Astrocyte (in vitro differentiated cells and primary cell): ENCODE measurements at regions not wholly inside any gene's neighbourhood (a gene's known extent, or its start where the extent isn't known, plus 50 kb on each side); places are given as distances from the start of the nearest gene placed in this dataset.

Experiments used
- DNase-seq: peaks from one replicate; pipeline ENCODE4 v3.0.0-alpha.2; 2010; ENCODE audit warnings: low read depth
- FAIRE-seq: peaks from 2 replicates; lab custom pipeline; 2011; peaks lifted over from hg19 to GRCh38; lab: Jason Lieb, UNC
- H2AFZ ChIP-seq: 2 replicates; pipeline ENCODE4 v1.6.0; 2012; ENCODE audit warnings: low read depth, low read length, inconsistent platforms
- H3K27ac ChIP-seq: 2 replicates; pipeline ENCODE4 v1.5.1; 2011; ENCODE audit warnings: low read depth, low read length, inconsistent platforms
- H3K27me3 ChIP-seq: 2 replicates; pipeline ENCODE4 v1.6.0; 2011; ENCODE audit warnings: low read length, inconsistent platforms; ENCODE audit not compliant: insufficient read depth
- H3K36me3 ChIP-seq: 2 replicates; pipeline ENCODE4 v1.5.1; 2011; ENCODE audit warnings: low read length, inconsistent platforms; ENCODE audit not compliant: insufficient read depth
- H3K4me1 ChIP-seq: 2 replicates; pipeline ENCODE4 v1.5.1; 2011; ENCODE audit warnings: low read length, inconsistent platforms; ENCODE audit not compliant: insufficient read depth
- H3K4me2 ChIP-seq: 2 replicates; pipeline ENCODE4 v1.6.0; 2012; ENCODE audit warnings: low read length, inconsistent platforms
- H3K4me3 ChIP-seq: 2 replicates; pipeline ENCODE4 v1.5.1; 2011; ENCODE audit warnings: low read depth, mild to moderate bottlenecking, low read length, inconsistent platforms; ENCODE audit not compliant: insufficient read depth
- H3K79me2 ChIP-seq: 2 replicates; pipeline ENCODE4 v1.6.0; 2012; ENCODE audit warnings: mild to moderate bottlenecking, low read length, inconsistent platforms; ENCODE audit not compliant: insufficient read depth
- H3K9ac ChIP-seq: 2 replicates; pipeline ENCODE4 v1.6.0; 2012; ENCODE audit warnings: mild to moderate bottlenecking, low read length, inconsistent platforms
- H3K9me3 ChIP-seq: 2 replicates; pipeline ENCODE4 v1.5.1; 2012; ENCODE audit warnings: low read depth, mild to moderate bottlenecking, low read length, inconsistent platforms; ENCODE audit not compliant: insufficient read depth
- H4K20me1 ChIP-seq: 2 replicates; pipeline ENCODE4 v1.6.0; 2012; ENCODE audit warnings: low read length, inconsistent platforms; ENCODE audit not compliant: insufficient read depth
- H3K27ac Mint-ChIP-seq: one replicate; pipeline ENCODE4 v1.8.0; 2021; ENCODE audit warnings: mild to moderate bottlenecking, mixed read lengths; ENCODE audit not compliant: unreplicated experiment
- H3K27me3 Mint-ChIP-seq: one replicate; pipeline ENCODE4 v1.8.0; 2021; ENCODE audit warnings: low read depth, mixed read lengths; ENCODE audit not compliant: unreplicated experiment
- H3K36me3 Mint-ChIP-seq: one replicate; pipeline ENCODE4 v1.8.0; 2021; ENCODE audit warnings: low read depth, mixed read lengths; ENCODE audit not compliant: unreplicated experiment
- H3K4me1 Mint-ChIP-seq: one replicate; pipeline ENCODE4 v1.8.0; 2021; ENCODE audit warnings: low read depth, mixed read lengths; ENCODE audit not compliant: unreplicated experiment
- H3K4me3 Mint-ChIP-seq: one replicate; pipeline ENCODE4 v1.8.0; 2021; ENCODE audit warnings: mild to moderate bottlenecking, moderate library complexity, mixed read lengths; ENCODE audit not compliant: unreplicated experiment
- H3K9me3 Mint-ChIP-seq: one replicate; pipeline ENCODE4 v1.8.0; 2021; ENCODE audit warnings: mild to moderate bottlenecking, mixed read lengths; ENCODE audit not compliant: unreplicated experiment
- CTCF ChIP-seq: IDR thresholded peaks from 2 replicates; pipeline ENCODE4 v1.5.1; 2011; ENCODE audit warnings: low read depth, mild to moderate bottlenecking, inconsistent platforms, low read length, moderate library complexity; ENCODE audit not compliant: insufficient read depth
- EZH2 ChIP-seq: IDR thresholded peaks from 2 replicates; pipeline ENCODE4 v1.6.1; 2012; ENCODE audit warnings: mild to moderate bottlenecking, low read length, inconsistent platforms; ENCODE audit not compliant: insufficient read depth

- Histone ChIP-seq H3K9me3 (no peaks in the 10 kb centered on the region), H3K9ac (no peak overlapping the region), H3K27me3 (no peaks in the 10 kb centered on the region), H3K27ac (no peak overlapping the region), H3K36me3 (no peaks in the 10 kb centered on the region), H3K4me3 (no peak overlapping the region), H3K4me2 (no peak overlapping the region), H4K20me1 (no peaks in the 10 kb centered on the region), H3K79me2 (no peaks in the 10 kb centered on the region), H3K4me1 (no peaks in the 10 kb centered on the region), H2AFZ (no peak overlapping the region)
- FAIRE-seq, result no peak
- Mint-ChIP-seq H3K4me3 (no peak overlapping the region), H3K27me3 (no peaks in the 10 kb centered on the region), H3K4me1 (no peaks in the 10 kb centered on the region), H3K27ac (no peak overlapping the region), H3K36me3 (no peaks in the 10 kb centered on the region), H3K9me3 (no peaks in the 10 kb centered on the region)
- DNase-seq, result no peak
- TF ChIP-seq CTCF (no peak), EZH2 (no peak)
These were observed 640.2 kb upstream of the CXADR start for GRCh38 chr21:16872616-16873015.

GRCh38 chr21:16873176-16873575, 639.7 kb upstream of the CXADR start:
- no peaks in the 10 kb centered on the region for H3K27me3 Mint-ChIP-seq
- H3K9me3 Mint-ChIP-seq, result no peaks in the 10 kb centered on the region
- H3K4me3 ChIP-seq, result no peak overlapping the region
- H3K79me2 ChIP-seq, result no peaks in the 10 kb centered on the region
- FAIRE-seq (no peak), DNase-seq (no peak)
- no peaks in the 10 kb centered on the region for H3K4me1 Mint-ChIP-seq
- no peak overlapping the region for H3K4me3 Mint-ChIP-seq
- H3K4me1 ChIP-seq, result no peaks in the 10 kb centered on the region
- H3K27ac Mint-ChIP-seq, result no peak overlapping the region
- no peak overlapping the region for H3K4me2 ChIP-seq
- no peak overlapping the region for H3K9ac ChIP-seq
- TF ChIP-seq CTCF (no peak), EZH2 (no peak)
- H3K27me3 ChIP-seq, result no peaks in the 10 kb centered on the region
- no peak overlapping the region for H2AFZ ChIP-seq
- H4K20me1 ChIP-seq, result no peaks in the 10 kb centered on the region
- H3K27ac ChIP-seq, result no peak overlapping the region
- no peaks in the 10 kb centered on the region for H3K36me3 ChIP-seq
- no peaks in the 10 kb centered on the region for H3K9me3 ChIP-seq
- H3K36me3 Mint-ChIP-seq, result no peaks in the 10 kb centered on the region

- no peak overlapping the region for H2AFZ ChIP-seq
- no peak overlapping the region for H3K9ac ChIP-seq
- H3K27ac ChIP-seq, result no peak overlapping the region
- H3K4me3 ChIP-seq, result no peak overlapping the region
- no peaks in the 10 kb centered on the region for H3K9me3 ChIP-seq
- Mint-ChIP-seq H3K27ac (no peak overlapping the region), H3K9me3 (no peaks in the 10 kb centered on the region), H3K27me3 (no peaks in the 10 kb centered on the region), H3K36me3 (no peaks in the 10 kb centered on the region), H3K4me1 (no peaks in the 10 kb centered on the region), H3K4me3 (no peak overlapping the region)
- no peaks in the 10 kb centered on the region for H4K20me1 ChIP-seq
- TF ChIP-seq CTCF (no peak), EZH2 (no peak)
- FAIRE-seq (no peak), DNase-seq (no peak)
- no peaks in the 10 kb centered on the region for H3K27me3 ChIP-seq
- H3K4me1 ChIP-seq, result no peaks in the 10 kb centered on the region
- no peaks in the 10 kb centered on the region for H3K36me3 ChIP-seq
- H3K4me2 ChIP-seq, result no peak overlapping the region
- H3K79me2 ChIP-seq, result no peaks in the 10 kb centered on the region
These were observed 639.2 kb upstream of the CXADR start for GRCh38 chr21:16873596-16873995.
